Mucosa of descending colon (tissue), 3 donors: ENCODE measurements at regions not wholly inside any gene's neighbourhood (a gene's known extent, or its start where the extent isn't known, plus 50 kb on each side); places are given as distances from the start of the nearest gene placed in this dataset.

Experiments used
- ATAC-seq: fragments of 200-7000 bp; cut with Tn5 transposase; one replicate; pipeline ENCODE4 v1.9.1; 2020; ENCODE audit warnings: mild to moderate bottlenecking, moderate library complexity
- DNase-seq, 3 donors: peaks; one replicate each; pipeline ENCODE4 v3.0.0-alpha.2; 2020
- H3K36me3 ChIP-seq: fragments of 200-600 bp; one replicate; pipeline ENCODE4 v1.8.0; 2021; ENCODE audit warnings: low read depth, mild to moderate bottlenecking
- H3K4me1 ChIP-seq: fragments of 200-600 bp; one replicate; pipeline ENCODE4 v1.8.0; 2021; ENCODE audit warnings: low read depth, mild to moderate bottlenecking
- H3K4me3 ChIP-seq: fragments of 200-600 bp; one replicate; pipeline ENCODE4 v1.8.0; 2021; ENCODE audit warnings: mild to moderate bottlenecking
- H3K9me3 ChIP-seq: fragments of 200-600 bp; one replicate; pipeline ENCODE4 v1.8.0; 2021; ENCODE audit warnings: mild to moderate bottlenecking
- intact Hi-C, 2 donors: fragments of 100-400 bp; cut with DNase I in 1 of 2; cut with micrococcal nuclease in 1 of 2; formaldehyde crosslinking; loops; one replicate each; pipeline versions ENCODE4 v1.11.0 to v1.11.1; 2022; cut with DNase I, micrococcal nuclease
- TF ChIP-seq, protein P1 (sequence below): fragments of 200-600 bp; IDR thresholded peaks from one replicate; pipeline ENCODE4 v1.8.0; 2022; ENCODE audit warnings: antibody characterized with exemption, mild to moderate bottlenecking
- donor health status: DM: no; HTN: no; CAD: no; lungs with moderate emphysema.
- donor health status: DM: no; HTN: no; CAD: no.
- donor health status: DM: no; HTN: yes; CAD: no.

GRCh38 chr3:159761848-159762635 is 226.6 kb upstream of the IL12A start:
- Histone ChIP-seq H3K4me3 (no peak overlapping the region), H3K4me1 (peaks cover 8% of the 10 kb centered on the region), H3K36me3 (no peaks in the 10 kb centered on the region), H3K9me3 (no peaks in the 10 kb centered on the region)
- no peak for DNase-seq
- no peak for ATAC-seq
- intact Hi-C loops = no loop called here
- TF ChIP-seq, protein P1, sequence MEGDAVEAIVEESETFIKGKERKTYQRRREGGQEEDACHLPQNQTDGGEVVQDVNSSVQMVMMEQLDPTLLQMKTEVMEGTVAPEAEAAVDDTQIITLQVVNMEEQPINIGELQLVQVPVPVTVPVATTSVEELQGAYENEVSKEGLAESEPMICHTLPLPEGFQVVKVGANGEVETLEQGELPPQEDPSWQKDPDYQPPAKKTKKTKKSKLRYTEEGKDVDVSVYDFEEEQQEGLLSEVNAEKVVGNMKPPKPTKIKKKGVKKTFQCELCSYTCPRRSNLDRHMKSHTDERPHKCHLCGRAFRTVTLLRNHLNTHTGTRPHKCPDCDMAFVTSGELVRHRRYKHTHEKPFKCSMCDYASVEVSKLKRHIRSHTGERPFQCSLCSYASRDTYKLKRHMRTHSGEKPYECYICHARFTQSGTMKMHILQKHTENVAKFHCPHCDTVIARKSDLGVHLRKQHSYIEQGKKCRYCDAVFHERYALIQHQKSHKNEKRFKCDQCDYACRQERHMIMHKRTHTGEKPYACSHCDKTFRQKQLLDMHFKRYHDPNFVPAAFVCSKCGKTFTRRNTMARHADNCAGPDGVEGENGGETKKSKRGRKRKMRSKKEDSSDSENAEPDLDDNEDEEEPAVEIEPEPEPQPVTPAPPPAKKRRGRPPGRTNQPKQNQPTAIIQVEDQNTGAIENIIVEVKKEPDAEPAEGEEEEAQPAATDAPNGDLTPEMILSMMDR = no peak

- intact Hi-C loops = no loop called here
- Histone ChIP-seq H3K4me3 (peak overlapping the region; percentile 28), H3K36me3 (no peaks in the 10 kb centered on the region), H3K9me3 (no peaks in the 10 kb centered on the region), H3K4me1 (peaks cover 8% of the 10 kb centered on the region)
- ATAC-seq (peak; percentile 43), DNase-seq (peak in 1 of 3 donors; percentile 70)
- TF ChIP-seq, protein P1 = no peak
Measured at GRCh38 chr3:159763011-159763601, 225.5 kb upstream of the IL12A start.

DNA sequence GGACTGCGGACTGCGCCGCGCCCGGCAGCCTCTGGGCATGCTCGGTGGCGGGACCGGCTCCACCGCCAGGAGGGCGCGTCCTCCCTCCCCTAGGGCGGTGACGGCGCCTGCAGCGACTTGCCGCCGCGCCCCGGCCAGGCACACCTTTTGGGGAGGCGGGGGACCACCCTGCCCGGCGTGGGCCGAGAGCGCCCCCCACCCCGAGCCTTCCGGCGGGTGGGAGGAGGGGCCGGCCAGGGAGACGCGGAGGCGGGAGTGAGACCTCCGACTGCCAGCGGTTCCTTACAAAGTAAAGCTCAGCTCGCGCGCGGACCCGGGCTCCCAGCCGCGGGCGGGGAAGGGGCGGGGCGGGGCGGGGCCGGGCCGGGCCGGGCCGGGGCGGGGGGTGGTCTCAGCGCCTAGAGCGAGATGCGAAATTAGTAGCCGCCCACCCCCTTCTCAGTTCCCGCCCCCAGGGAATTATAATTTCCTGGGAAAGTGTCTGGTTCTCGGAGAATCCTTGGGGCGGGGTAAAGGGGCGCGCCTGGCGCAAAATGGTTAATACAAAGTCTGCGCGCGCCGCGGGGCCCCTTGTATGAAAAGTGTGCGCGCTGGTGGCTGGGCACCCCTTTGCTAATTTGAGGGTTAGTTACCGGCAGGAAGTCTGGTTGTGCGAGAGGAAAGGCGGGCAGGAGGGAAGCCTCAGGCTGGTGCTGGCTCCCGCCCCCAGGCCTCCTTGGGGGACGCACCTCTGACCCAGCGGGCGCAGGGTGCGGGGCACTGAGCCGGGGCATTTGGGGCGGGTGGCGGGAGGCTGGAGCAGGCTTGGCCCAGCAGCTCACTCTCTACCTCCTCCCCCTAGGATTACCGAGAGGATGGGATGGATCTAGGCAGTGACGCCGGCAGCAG is 224.8 kb upstream of the IL12A start:
- intact Hi-C loops = no loop called here
- H3K4me1 ChIP-seq = peaks cover 8% of the 10 kb centered on the region
- peak; percentile 77 to 88 (median 83) for DNase-seq

DNA sequence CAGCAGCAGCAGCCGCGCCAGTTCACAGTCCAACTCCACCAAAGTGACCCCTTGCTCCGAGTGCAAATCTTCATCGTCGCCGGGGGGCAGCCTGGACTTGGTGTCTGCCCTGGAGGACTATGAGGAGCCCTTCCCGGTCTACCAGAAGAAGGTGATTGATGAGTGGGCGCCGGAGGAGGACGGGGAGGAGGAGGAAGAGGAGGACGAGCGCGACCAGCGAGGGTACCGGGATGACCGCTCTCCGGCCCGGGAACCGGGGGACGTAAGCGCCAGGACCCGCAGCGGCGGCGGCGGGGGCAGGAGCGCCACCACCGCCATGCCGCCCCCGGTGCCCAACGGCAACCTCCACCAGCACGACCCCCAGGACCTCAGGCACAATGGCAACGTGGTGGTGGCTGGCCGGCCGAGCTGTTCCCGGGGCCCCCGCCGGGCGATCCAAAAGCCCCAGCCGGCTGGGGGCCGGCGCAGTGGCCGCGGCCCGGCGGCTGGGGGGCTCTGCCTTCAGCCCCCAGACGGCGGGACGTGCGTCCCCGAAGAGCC is 224.1 kb upstream of the IL12A start:
- ATAC-seq = no peak
- Histone ChIP-seq H3K9me3 (no peaks in the 10 kb centered on the region), H3K4me1 (peaks cover 8% of the 10 kb centered on the region), H3K36me3 (no peaks in the 10 kb centered on the region), H3K4me3 (peak overlapping the region; percentile 9)
- intact Hi-C loops = no loop called here
- DNase-seq = no peak
- TF ChIP-seq, protein P1 = no peak

More for the DNA sequence above, 224.8 kb upstream of the IL12A start:
- Histone ChIP-seq H3K9me3 (no peaks in the 10 kb centered on the region), H3K36me3 (no peaks in the 10 kb centered on the region), H3K4me3 (peak overlapping the region; percentile 28)
- ATAC-seq = peak; percentile 89
- TF ChIP-seq, protein P1 = no peak

GRCh38 chr3:159765030-159765859 is 223.4 kb upstream of the IL12A start:
- Histone ChIP-seq H3K9me3 (no peaks in the 10 kb centered on the region), H3K4me1 (peaks cover 8% of the 10 kb centered on the region), H3K4me3 (peak overlapping the region; percentile 9), H3K36me3 (no peaks in the 10 kb centered on the region)
- intact Hi-C loops = no loop called here
- ATAC-seq = peak; percentile 48
- TF ChIP-seq, protein P1 = no peak
- DNase-seq = peak; percentile 52 to 71 (median 69)
